PFSK-1 (cell line): ENCODE measurements at regions not wholly inside any gene's neighbourhood (a gene's known extent, or its start where the extent isn't known, plus 50 kb on each side); places are given as distances from the start of the nearest gene placed in this dataset.

Source experiments
- FOXP2 ChIP-seq: optimal IDR thresholded peaks from 2 replicates; pipeline ENCODE3; 2011; ENCODE audit warnings: borderline replicate concordance, control low read depth, inconsistent platforms; ENCODE audit not compliant: insufficient read depth; ENCODE audit errors: extremely low read length, extremely low read depth
- POLR2AphosphoS5 ChIP-seq: IDR thresholded peaks from 2 replicates; pipeline ENCODE4 v1.6.1; 2012; ENCODE audit warnings: low read depth, mild to moderate bottlenecking, control low read depth, low read length, moderate library complexity
- SIN3A ChIP-seq: IDR thresholded peaks from 2 replicates; pipeline ENCODE4 v1.6.1; 2012; ENCODE audit warnings: mild to moderate bottlenecking, low read length, moderate library complexity, borderline replicate concordance; ENCODE audit not compliant: insufficient read depth
- TAF1 ChIP-seq: IDR thresholded peaks from 2 replicates; pipeline ENCODE4 v1.6.1; 2012; ENCODE audit warnings: low read length, control low read depth, borderline replicate concordance; ENCODE audit not compliant: insufficient read depth
- TF ChIP-seq, protein P1 (sequence below), 2 experiments: IDR thresholded peaks; 2 replicates each; pipeline versions ENCODE4 v1.6.1 to v1.8.0; 2011 to 2012; ENCODE audit warnings: low read depth in 2 of 2, low read length in 2 of 2, control low read depth in 1 of 2, inconsistent platforms in 1 of 2, mild to moderate bottlenecking in 1 of 2, moderate library complexity in 1 of 2; ENCODE audit not compliant: insufficient read depth in 1 of 2

DNA sequence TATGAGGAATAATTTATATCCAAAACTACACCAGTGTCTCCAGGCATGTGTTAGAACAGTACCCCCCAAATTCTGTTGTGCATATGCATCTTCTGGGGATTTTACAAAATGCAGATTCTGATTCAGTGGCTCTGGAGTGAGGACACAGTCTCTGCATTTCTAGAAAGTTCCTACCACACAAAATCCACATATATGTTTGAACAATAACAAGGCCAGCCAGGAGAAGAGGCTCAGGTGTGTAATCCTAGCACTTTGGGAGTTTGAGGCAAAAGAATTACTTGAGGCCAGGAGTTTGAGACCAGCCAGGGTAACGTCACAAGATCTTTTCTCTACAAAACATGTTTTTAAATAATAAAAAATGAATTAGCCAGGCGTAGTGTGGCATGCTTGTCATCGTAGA is 84.9 kb downstream of the ZNF280B start:
- no peak for TF ChIP-seq POLR2AphosphoS5
- no peak for TF ChIP-seq SIN3A
- TF ChIP-seq, protein P1, sequence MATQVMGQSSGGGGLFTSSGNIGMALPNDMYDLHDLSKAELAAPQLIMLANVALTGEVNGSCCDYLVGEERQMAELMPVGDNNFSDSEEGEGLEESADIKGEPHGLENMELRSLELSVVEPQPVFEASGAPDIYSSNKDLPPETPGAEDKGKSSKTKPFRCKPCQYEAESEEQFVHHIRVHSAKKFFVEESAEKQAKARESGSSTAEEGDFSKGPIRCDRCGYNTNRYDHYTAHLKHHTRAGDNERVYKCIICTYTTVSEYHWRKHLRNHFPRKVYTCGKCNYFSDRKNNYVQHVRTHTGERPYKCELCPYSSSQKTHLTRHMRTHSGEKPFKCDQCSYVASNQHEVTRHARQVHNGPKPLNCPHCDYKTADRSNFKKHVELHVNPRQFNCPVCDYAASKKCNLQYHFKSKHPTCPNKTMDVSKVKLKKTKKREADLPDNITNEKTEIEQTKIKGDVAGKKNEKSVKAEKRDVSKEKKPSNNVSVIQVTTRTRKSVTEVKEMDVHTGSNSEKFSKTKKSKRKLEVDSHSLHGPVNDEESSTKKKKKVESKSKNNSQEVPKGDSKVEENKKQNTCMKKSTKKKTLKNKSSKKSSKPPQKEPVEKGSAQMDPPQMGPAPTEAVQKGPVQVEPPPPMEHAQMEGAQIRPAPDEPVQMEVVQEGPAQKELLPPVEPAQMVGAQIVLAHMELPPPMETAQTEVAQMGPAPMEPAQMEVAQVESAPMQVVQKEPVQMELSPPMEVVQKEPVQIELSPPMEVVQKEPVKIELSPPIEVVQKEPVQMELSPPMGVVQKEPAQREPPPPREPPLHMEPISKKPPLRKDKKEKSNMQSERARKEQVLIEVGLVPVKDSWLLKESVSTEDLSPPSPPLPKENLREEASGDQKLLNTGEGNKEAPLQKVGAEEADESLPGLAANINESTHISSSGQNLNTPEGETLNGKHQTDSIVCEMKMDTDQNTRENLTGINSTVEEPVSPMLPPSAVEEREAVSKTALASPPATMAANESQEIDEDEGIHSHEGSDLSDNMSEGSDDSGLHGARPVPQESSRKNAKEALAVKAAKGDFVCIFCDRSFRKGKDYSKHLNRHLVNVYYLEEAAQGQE (IDR thresholded peaks at IDR 0.05; ENCODE audit: insufficient read depth in 1 of 2, low read depth in 2 of 2, low read length in 2 of 2) = no peak
- no peak for TF ChIP-seq TAF1
- no peak for TF ChIP-seq FOXP2
